Upper lobe of left lung (tissue), 6 donors: ENCODE measurements at regions not wholly inside any gene's neighbourhood (a gene's known extent, or its start where the extent isn't known, plus 50 kb on each side); places are given as distances from the start of the nearest gene placed in this dataset.

Source experiments
- ATAC-seq, 2 donors: fragments of 200-7000 bp; cut with Tn5 transposase; one replicate each; pipeline ENCODE4 v1.9.1; 2022; ENCODE audit warnings: mild to moderate bottlenecking in 2 of 2, moderate library complexity in 2 of 2; ENCODE audit not compliant: low FRiP score in 2 of 2
- DNase-seq, 2 donors: peaks; one replicate each; pipeline ENCODE4 v3.0.0-alpha.2; 2019 to 2020
- H3K27ac ChIP-seq, 4 donors: fragments of 200-600 bp; sonication (generic); one replicate each; pipeline ENCODE4 v1.5.1; 2016 to 2019
- H3K27me3 ChIP-seq, 4 donors: fragments of 200-600 bp; sonication (generic); one replicate each; pipeline ENCODE4 v1.5.1; 2017 to 2019
- H3K36me3 ChIP-seq, 4 donors: fragments of 200-600 bp; sonication (generic); one replicate each; pipeline ENCODE4 v1.5.1; 2016 to 2019
- H3K4me1 ChIP-seq, 4 donors: fragments of 200-600 bp; sonication (generic); one replicate each; pipeline ENCODE4 v1.5.1; 2018 to 2019
- H3K4me3 ChIP-seq, 4 donors: fragments of 200-600 bp; sonication (generic); one replicate each; pipeline ENCODE4 v1.5.1; 2017 to 2019; ENCODE audit warnings: mild to moderate bottlenecking in 2 of 4, moderate library complexity in 1 of 4
- H3K9me3 ChIP-seq, 4 donors: fragments of 200-600 bp; sonication (generic); one replicate each; pipeline ENCODE4 v1.5.1; 2018 to 2019
- EP300 ChIP-seq, 4 donors: sonication (generic); formaldehyde crosslinking; IDR thresholded peaks; one replicate each; pipeline ENCODE4 v1.5.1; 2017; ENCODE audit warnings: antibody characterized with exemption in 4 of 4, control low read depth in 2 of 4
- POLR2A ChIP-seq, 4 donors: fragments of 450-650 bp; IDR thresholded peaks; one replicate each; pipeline ENCODE4 v1.5.1; 2016 to 2017; ENCODE audit warnings: antibody characterized with exemption in 4 of 4, mild to moderate bottlenecking in 2 of 4
- POLR2AphosphoS5 ChIP-seq, 2 donors: sonication (generic); formaldehyde crosslinking; IDR thresholded peaks; one replicate each; pipeline ENCODE4 v1.5.1; 2017; ENCODE audit warnings: antibody characterized with exemption in 2 of 2
- WGBS, 2 donors: methylation state at CpG; one replicate each; pipeline ENCODE4 v1.1.5; 2017 to 2018; 5-methylcytosine and 5-hydroxymethylcytosine counted together
- TF ChIP-seq, protein P1 (sequence below), 6 experiments: fragments of 450-650 bp in 4 of 6; fragments of 200-600 bp in 2 of 6; sonication (generic) in 2 of 6; IDR thresholded peaks; one replicate each; pipeline ENCODE4 v1.5.1; 2016 to 2019; ENCODE audit warnings: antibody characterized with exemption in 6 of 6
- donor health status: DM: no; HTN: no; CAD: no; lungs with moderate emphysema.
- donor health status: DM: no; HTN: yes; CAD: no; lungs with severe emphysema.

- H3K4me3 ChIP-seq = no peak overlapping the region
- WGBS, 2 donors = 60 to 62% methylated on average over 3 of the region's 3 CpGs
- no peaks in the 10 kb centered on the region for H3K4me1 ChIP-seq
- TF ChIP-seq POLR2A (IDR thresholded peaks at IDR 0.05) = no peak
- no peaks in the 10 kb centered on the region for H3K27me3 ChIP-seq
- DNase-seq = no peak
- no peak overlapping the region for H3K27ac ChIP-seq
- H3K9me3 ChIP-seq = peaks cover 0 to 18% (median 7%) of the 10 kb centered on the region in 4 donors
- no peak for ATAC-seq
- H3K36me3 ChIP-seq = no peaks in the 10 kb centered on the region
These were observed 324.1 kb upstream of the SYT4 start for GRCh38 chr18:43601432-43601831.

DNA sequence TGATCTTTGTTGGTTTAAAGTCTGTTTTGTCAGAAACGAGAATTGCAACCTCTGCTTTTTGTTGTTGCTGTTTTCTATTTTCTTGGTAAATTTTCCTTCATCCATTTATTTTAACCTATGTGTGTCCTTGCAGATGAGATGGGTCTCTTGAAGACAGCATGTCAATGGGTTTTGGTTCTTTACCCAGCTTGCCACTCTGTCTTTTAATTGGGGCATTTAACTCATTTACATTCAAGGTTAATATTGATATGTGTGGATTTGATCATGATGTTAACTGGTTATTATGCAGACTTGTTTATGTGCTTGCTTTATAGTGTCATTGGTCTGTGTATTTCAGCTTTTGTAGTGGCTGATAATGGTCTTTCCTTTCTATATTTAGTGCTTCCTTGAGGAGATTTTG lies 327.9 kb upstream of the SYT4 start:
- no peaks in the 10 kb centered on the region for H3K36me3 ChIP-seq
- no peaks in the 10 kb centered on the region for H3K4me1 ChIP-seq
- ATAC-seq = no peak
- no peak overlapping the region for H3K4me3 ChIP-seq
- H3K9me3 ChIP-seq = peaks cover 0 to 18% (median 7%) of the 10 kb centered on the region in 4 donors
- no peak overlapping the region for H3K27ac ChIP-seq
- H3K27me3 ChIP-seq = no peaks in the 10 kb centered on the region
- no peak for DNase-seq
- no peak for TF ChIP-seq POLR2AphosphoS5 (IDR thresholded peaks at IDR 0.05)
- WGBS, 2 donors = 67 to 75% methylated on average over 1 of the region's 1 CpG

DNA sequence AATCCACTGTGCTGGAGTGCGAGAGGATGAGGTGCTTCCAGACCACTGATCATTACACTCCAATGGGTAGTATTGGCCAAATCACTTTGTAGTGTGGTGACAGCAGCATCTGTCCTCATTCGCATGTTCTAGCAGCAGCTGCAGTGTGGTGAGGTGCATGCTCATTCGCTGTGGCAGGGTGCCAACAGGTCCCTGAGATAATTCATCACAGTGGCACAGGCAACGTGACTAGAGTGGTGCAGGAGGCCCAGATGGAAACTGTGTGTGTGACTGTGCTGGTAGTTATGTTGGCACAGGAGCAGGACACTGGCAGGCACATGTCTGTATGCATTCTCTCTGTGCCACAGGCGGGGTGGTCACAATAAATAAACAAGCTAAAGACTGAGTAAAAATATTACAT lies 329.5 kb upstream of the SYT4 start:
- DNase-seq (no peak), ATAC-seq (no peak)
- no peaks in the 10 kb centered on the region for H3K27me3 ChIP-seq
- H3K9me3 ChIP-seq = peaks cover 0 to 18% (median 7%) of the 10 kb centered on the region in 4 donors
- H3K36me3 ChIP-seq = no peaks in the 10 kb centered on the region
- H3K4me1 ChIP-seq = no peaks in the 10 kb centered on the region
- H3K27ac ChIP-seq = no peak overlapping the region
- no peak overlapping the region for H3K4me3 ChIP-seq
- no peak for TF ChIP-seq POLR2AphosphoS5 (IDR thresholded peaks at IDR 0.05)
- TF ChIP-seq, protein P1, sequence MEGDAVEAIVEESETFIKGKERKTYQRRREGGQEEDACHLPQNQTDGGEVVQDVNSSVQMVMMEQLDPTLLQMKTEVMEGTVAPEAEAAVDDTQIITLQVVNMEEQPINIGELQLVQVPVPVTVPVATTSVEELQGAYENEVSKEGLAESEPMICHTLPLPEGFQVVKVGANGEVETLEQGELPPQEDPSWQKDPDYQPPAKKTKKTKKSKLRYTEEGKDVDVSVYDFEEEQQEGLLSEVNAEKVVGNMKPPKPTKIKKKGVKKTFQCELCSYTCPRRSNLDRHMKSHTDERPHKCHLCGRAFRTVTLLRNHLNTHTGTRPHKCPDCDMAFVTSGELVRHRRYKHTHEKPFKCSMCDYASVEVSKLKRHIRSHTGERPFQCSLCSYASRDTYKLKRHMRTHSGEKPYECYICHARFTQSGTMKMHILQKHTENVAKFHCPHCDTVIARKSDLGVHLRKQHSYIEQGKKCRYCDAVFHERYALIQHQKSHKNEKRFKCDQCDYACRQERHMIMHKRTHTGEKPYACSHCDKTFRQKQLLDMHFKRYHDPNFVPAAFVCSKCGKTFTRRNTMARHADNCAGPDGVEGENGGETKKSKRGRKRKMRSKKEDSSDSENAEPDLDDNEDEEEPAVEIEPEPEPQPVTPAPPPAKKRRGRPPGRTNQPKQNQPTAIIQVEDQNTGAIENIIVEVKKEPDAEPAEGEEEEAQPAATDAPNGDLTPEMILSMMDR (IDR thresholded peaks at IDR 0.05) = no peak
- no peak for TF ChIP-seq EP300 (IDR thresholded peaks at IDR 0.05)
- TF ChIP-seq POLR2A (IDR thresholded peaks at IDR 0.05) = no peak
- WGBS, 2 donors = 68 to 71% methylated on average over 3 to 5 of the region's 5 CpGs

GRCh38 chr18:43620936-43621335 lies 343.6 kb upstream of the SYT4 start:
- TF ChIP-seq POLR2AphosphoS5 (IDR thresholded peaks at IDR 0.05) = no peak
- TF ChIP-seq, protein P1 (IDR thresholded peaks at IDR 0.05) = peak in 5 of 6 experiments; percentile 22 to 59 (median 41)
- no peak overlapping the region for H3K4me3 ChIP-seq
- no peaks in the 10 kb centered on the region for H3K27me3 ChIP-seq
- DNase-seq = no peak
- H3K9me3 ChIP-seq = no peaks in the 10 kb centered on the region
- no peaks in the 10 kb centered on the region for H3K4me1 ChIP-seq
- 2 to 5% methylated on average over 2 of the region's 2 CpGs for WGBS, 2 donors
- ATAC-seq = peak in 1 of 2 donors; percentile 73
- no peak overlapping the region for H3K27ac ChIP-seq
- H3K36me3 ChIP-seq = no peaks in the 10 kb centered on the region

DNA sequence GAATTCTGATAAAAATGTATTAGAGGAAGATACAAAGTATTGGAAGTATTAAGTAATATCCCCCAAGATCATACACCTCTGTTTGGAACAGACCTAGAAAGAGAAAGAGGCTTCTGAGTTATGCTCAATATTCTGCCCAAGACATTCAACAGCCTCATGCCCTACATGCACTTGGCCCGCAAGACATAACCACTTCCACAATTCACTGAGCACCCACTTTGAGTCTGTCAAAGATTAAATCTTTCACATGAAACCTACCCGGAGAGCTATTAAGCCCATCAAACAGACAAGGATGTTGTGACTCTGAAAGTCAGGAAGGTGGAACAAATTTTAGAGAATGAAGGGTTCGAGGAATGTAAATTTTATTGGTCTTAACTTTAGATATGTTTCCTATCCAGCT lies 344.7 kb upstream of the SYT4 start:
- H3K9me3 ChIP-seq = no peaks in the 10 kb centered on the region
- DNase-seq (no peak), ATAC-seq (no peak)
- whole genome bisulfite sequencing, 2 donors = 62 to 71% methylated on average over 3 of the region's 3 CpGs
- no peak overlapping the region for H3K4me3 ChIP-seq
- H3K4me1 ChIP-seq = no peaks in the 10 kb centered on the region
- H3K27me3 ChIP-seq = no peaks in the 10 kb centered on the region
- no peak overlapping the region for H3K27ac ChIP-seq
- TF ChIP-seq POLR2AphosphoS5 (IDR thresholded peaks at IDR 0.05) (no peak), POLR2A (IDR thresholded peaks at IDR 0.05) (no peak), EP300 (IDR thresholded peaks at IDR 0.05) (no peak)
- TF ChIP-seq, protein P1 (IDR thresholded peaks at IDR 0.05) = no peak
- no peaks in the 10 kb centered on the region for H3K36me3 ChIP-seq

GRCh38 chr18:43625582-43625981 lies 348.3 kb upstream of the SYT4 start:
- H3K27me3 ChIP-seq = no peaks in the 10 kb centered on the region
- no peaks in the 10 kb centered on the region for H3K36me3 ChIP-seq
- H3K27ac ChIP-seq = no peak overlapping the region
- TF ChIP-seq POLR2AphosphoS5 (IDR thresholded peaks at IDR 0.05) = no peak
- no peak for TF ChIP-seq EP300 (IDR thresholded peaks at IDR 0.05)
- TF ChIP-seq POLR2A (IDR thresholded peaks at IDR 0.05) = no peak
- TF ChIP-seq, protein P1 (IDR thresholded peaks at IDR 0.05) = no peak
- no peak for DNase-seq
- no peak overlapping the region for H3K4me3 ChIP-seq
- no peaks in the 10 kb centered on the region for H3K9me3 ChIP-seq
- 43 to 48% methylated on average over 1 of the region's 1 CpG for WGBS, 2 donors
- no peak for ATAC-seq
- H3K4me1 ChIP-seq = no peaks in the 10 kb centered on the region
